Activated CD4-positive, alpha-beta T cell treated with anti-CD3 and anti-CD28 coated beads, Interleukin-2, amount 10 ng/mL, durations not matched to agents 24 days and 14 days (primary cell): ENCODE measurements at regions not wholly inside any gene's neighbourhood (a gene's known extent, or its start where the extent isn't known, plus 50 kb on each side); places are given as distances from the start of the nearest gene placed in this dataset.

Experiments used
- DNase-seq: peaks from one replicate; pipeline ENCODE4 v3.0.0; 2022
- H3K27ac Mint-ChIP-seq: one replicate; pipeline ENCODE4 v1.8.0; 2022; ENCODE audit warnings: mild to moderate bottlenecking, mixed read lengths
- H3K27me3 Mint-ChIP-seq: one replicate; pipeline ENCODE4 v1.8.0; 2022; ENCODE audit warnings: mixed read lengths
- H3K36me3 Mint-ChIP-seq: one replicate; pipeline ENCODE4 v1.8.0; 2022; ENCODE audit warnings: low read depth, mild to moderate bottlenecking, mixed read lengths
- H3K4me1 Mint-ChIP-seq: one replicate; pipeline ENCODE4 v1.8.0; 2021; ENCODE audit warnings: mixed read lengths
- H3K4me3 Mint-ChIP-seq: one replicate; pipeline ENCODE4 v1.8.0; 2022; ENCODE audit warnings: mild to moderate bottlenecking, moderate library complexity, mixed read lengths
- H3K9me3 Mint-ChIP-seq: one replicate; pipeline ENCODE4 v1.8.0; 2021; ENCODE audit warnings: mixed read lengths
- intact Hi-C: fragments of 100-400 bp; cut with micrococcal nuclease; formaldehyde crosslinking; loops from one replicate; pipeline ENCODE4 v1.15.1; 2023

- Mint-ChIP-seq H3K9me3 (no peaks in the 10 kb centered on the region), H3K4me1 (no peaks in the 10 kb centered on the region), H3K27me3 (no peaks in the 10 kb centered on the region), H3K36me3 (no peaks in the 10 kb centered on the region), H3K4me3 (no peak overlapping the region), H3K27ac (no peak overlapping the region)
- intact Hi-C loops, result no loop called here
- DNase-seq, result no peak
These were observed 1316.7 kb upstream of the SLC10A2 start for GRCh38 chr13:104382951-104383350.

- no peak for DNase-seq
- H3K9me3 Mint-ChIP-seq, result no peaks in the 10 kb centered on the region
- intact Hi-C loops, result no loop called here
- no peaks in the 10 kb centered on the region for H3K4me1 Mint-ChIP-seq
- H3K27ac Mint-ChIP-seq, result no peak overlapping the region
- no peaks in the 10 kb centered on the region for H3K27me3 Mint-ChIP-seq
- no peaks in the 10 kb centered on the region for H3K36me3 Mint-ChIP-seq
- no peak overlapping the region for H3K4me3 Mint-ChIP-seq
These were observed 1310.4 kb upstream of the SLC10A2 start for GRCh38 chr13:104376588-104376987.

- Mint-ChIP-seq H3K36me3 (no peaks in the 10 kb centered on the region), H3K27me3 (no peaks in the 10 kb centered on the region), H3K27ac (no peak overlapping the region), H3K9me3 (no peaks in the 10 kb centered on the region), H3K4me1 (no peaks in the 10 kb centered on the region), H3K4me3 (no peak overlapping the region)
- intact Hi-C loops, result no loop called here
- DNase-seq, result no peak
These were observed 1309.4 kb upstream of the SLC10A2 start for GRCh38 chr13:104375614-104376013.

GRCh38 chr13:104372095-104372655 lies 1306.0 kb upstream of the SLC10A2 start:
- Mint-ChIP-seq H3K27ac (no peak overlapping the region), H3K9me3 (no peaks in the 10 kb centered on the region), H3K4me3 (no peak overlapping the region), H3K27me3 (no peaks in the 10 kb centered on the region), H3K36me3 (no peaks in the 10 kb centered on the region), H3K4me1 (no peaks in the 10 kb centered on the region)
- intact Hi-C loops, result no loop called here
- no peak for DNase-seq

GRCh38 chr13:104365430-104365829 lies 1299.2 kb upstream of the SLC10A2 start:
- Mint-ChIP-seq H3K36me3 (no peaks in the 10 kb centered on the region), H3K27me3 (no peaks in the 10 kb centered on the region)
- no peak for DNase-seq

GRCh38 chr13:104357672-104358354 lies 1291.6 kb upstream of the SLC10A2 start:
- intact Hi-C loops, result no loop called here
- H3K27ac Mint-ChIP-seq, result no peak overlapping the region
- H3K4me1 Mint-ChIP-seq, result no peaks in the 10 kb centered on the region
- H3K36me3 Mint-ChIP-seq, result no peaks in the 10 kb centered on the region
- DNase-seq, result no peak
- H3K4me3 Mint-ChIP-seq, result no peak overlapping the region
- H3K9me3 Mint-ChIP-seq, result peaks cover 8% of the 10 kb centered on the region
- H3K27me3 Mint-ChIP-seq, result no peaks in the 10 kb centered on the region

More at GRCh38 chr13:104365430-104365829, 1299.2 kb upstream of the SLC10A2 start:
- Mint-ChIP-seq H3K4me1 (no peaks in the 10 kb centered on the region), H3K4me3 (no peak overlapping the region), H3K27ac (no peak overlapping the region), H3K9me3 (no peaks in the 10 kb centered on the region)
- intact Hi-C loops, result no loop called here

- intact Hi-C loops, result no loop called here
- Mint-ChIP-seq H3K36me3 (no peaks in the 10 kb centered on the region), H3K27me3 (no peaks in the 10 kb centered on the region), H3K27ac (no peak overlapping the region), H3K4me3 (no peak overlapping the region), H3K4me1 (no peaks in the 10 kb centered on the region), H3K9me3 (peaks cover 14% of the 10 kb centered on the region)
- no peak for DNase-seq
These were observed 1291.0 kb upstream of the SLC10A2 start for GRCh38 chr13:104357174-104357573.

GRCh38 chr13:104355041-104355670 lies 1288.9 kb upstream of the SLC10A2 start:
- intact Hi-C loops, result no loop called here
- Mint-ChIP-seq H3K4me3 (no peak overlapping the region), H3K9me3 (peaks cover 16% of the 10 kb centered on the region), H3K36me3 (no peaks in the 10 kb centered on the region), H3K4me1 (no peaks in the 10 kb centered on the region), H3K27ac (no peak overlapping the region), H3K27me3 (no peaks in the 10 kb centered on the region)
- DNase-seq, result no peak

GRCh38 chr13:104327211-104327610 lies 1261.0 kb upstream of the SLC10A2 start:
- Mint-ChIP-seq H3K9me3 (peaks cover 8% of the 10 kb centered on the region), H3K4me3 (no peak overlapping the region), H3K36me3 (no peaks in the 10 kb centered on the region), H3K27me3 (no peaks in the 10 kb centered on the region), H3K27ac (no peak overlapping the region), H3K4me1 (no peaks in the 10 kb centered on the region)
- intact Hi-C loops, result no loop called here
- no peak for DNase-seq

- Mint-ChIP-seq H3K9me3 (peaks cover under 1% of the 10 kb centered on the region), H3K27me3 (no peaks in the 10 kb centered on the region), H3K27ac (no peak overlapping the region), H3K36me3 (no peaks in the 10 kb centered on the region), H3K4me1 (no peaks in the 10 kb centered on the region), H3K4me3 (no peak overlapping the region)
- intact Hi-C loops, result no loop called here
- no peak for DNase-seq
These were observed 1260.3 kb upstream of the SLC10A2 start for GRCh38 chr13:104326523-104326922.

- intact Hi-C loops, result no loop called here
- Mint-ChIP-seq H3K36me3 (no peaks in the 10 kb centered on the region), H3K9me3 (no peaks in the 10 kb centered on the region), H3K27me3 (no peaks in the 10 kb centered on the region), H3K4me3 (no peak overlapping the region), H3K27ac (no peak overlapping the region), H3K4me1 (no peaks in the 10 kb centered on the region)
- DNase-seq, result no peak
These were observed 1255.5 kb upstream of the SLC10A2 start for GRCh38 chr13:104321756-104322155.

- no peak for DNase-seq
- H3K36me3 Mint-ChIP-seq, result no peaks in the 10 kb centered on the region
- intact Hi-C loops, result no loop called here
- no peak overlapping the region for H3K4me3 Mint-ChIP-seq
- H3K27ac Mint-ChIP-seq, result no peak overlapping the region
- H3K4me1 Mint-ChIP-seq, result no peaks in the 10 kb centered on the region
- no peaks in the 10 kb centered on the region for H3K27me3 Mint-ChIP-seq
- no peaks in the 10 kb centered on the region for H3K9me3 Mint-ChIP-seq
These were observed 1254.2 kb upstream of the SLC10A2 start for GRCh38 chr13:104320446-104320845.

- no peaks in the 10 kb centered on the region for H3K36me3 Mint-ChIP-seq
- no peaks in the 10 kb centered on the region for H3K9me3 Mint-ChIP-seq
- intact Hi-C loops, result no loop called here
- H3K4me1 Mint-ChIP-seq, result no peaks in the 10 kb centered on the region
- no peak for DNase-seq
- H3K27ac Mint-ChIP-seq, result no peak overlapping the region
- H3K27me3 Mint-ChIP-seq, result no peaks in the 10 kb centered on the region
- H3K4me3 Mint-ChIP-seq, result no peak overlapping the region
These were observed 1251.9 kb upstream of the SLC10A2 start for GRCh38 chr13:104318121-104318520.

GRCh38 chr13:104315606-104316005 lies 1249.4 kb upstream of the SLC10A2 start:
- Mint-ChIP-seq H3K27me3 (no peaks in the 10 kb centered on the region), H3K27ac (no peak overlapping the region), H3K4me3 (no peak overlapping the region), H3K4me1 (no peaks in the 10 kb centered on the region), H3K9me3 (peaks cover 3% of the 10 kb centered on the region), H3K36me3 (no peaks in the 10 kb centered on the region)
- intact Hi-C loops, result no loop called here
- no peak for DNase-seq
